Midbrain (tissue), 1 donor: ENCODE measurements at regions not wholly inside any gene's neighbourhood (a gene's known extent, or its start where the extent isn't known, plus 50 kb on each side); places are given as distances from the start of the nearest gene placed in this dataset.
"Not testable (repeated sequence)": the region's sequence is repeated elsewhere in the genome, so short reads cannot be mapped to it uniquely, and the experiment has no call there.

Experiments used
- DNase-seq: peaks from one replicate; lab custom pipeline; 2025; lab: John Stamatoyannopoulos, UW

GRCh38 chr15:62323353-62323890 is 158.3 kb upstream of the C2CD4B start:
- DNase-seq = no peak

GRCh38 chr15:62324382-62324781 is 159.3 kb upstream of the C2CD4B start:
- no peak for DNase-seq

- DNase-seq = no peak
Observed at GRCh38 chr15:62325597-62325996, 160.5 kb upstream of the C2CD4B start.

- DNase-seq = no peak
Observed at GRCh38 chr15:62326460-62327011, 161.5 kb upstream of the C2CD4B start.

DNA sequence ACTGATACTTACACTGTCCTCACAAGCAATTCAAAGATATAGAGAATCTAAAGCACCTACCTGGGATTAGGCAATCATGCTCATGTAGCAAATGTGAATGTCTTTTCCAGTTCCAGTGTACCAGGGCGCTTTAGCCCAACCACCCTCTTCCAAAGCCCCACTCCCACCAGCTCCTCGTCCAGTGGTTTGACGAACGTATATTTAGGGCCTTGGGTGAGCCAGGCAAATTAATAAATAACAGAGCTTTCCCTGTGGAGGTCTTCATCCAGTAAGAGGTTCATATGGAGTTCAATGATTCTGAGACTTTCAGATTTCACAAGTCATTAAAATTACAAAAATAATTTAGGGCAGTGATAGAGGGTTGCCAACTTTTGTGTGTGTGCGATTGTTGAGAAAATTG is 162.3 kb upstream of the C2CD4B start:
- no peak for DNase-seq

DNA sequence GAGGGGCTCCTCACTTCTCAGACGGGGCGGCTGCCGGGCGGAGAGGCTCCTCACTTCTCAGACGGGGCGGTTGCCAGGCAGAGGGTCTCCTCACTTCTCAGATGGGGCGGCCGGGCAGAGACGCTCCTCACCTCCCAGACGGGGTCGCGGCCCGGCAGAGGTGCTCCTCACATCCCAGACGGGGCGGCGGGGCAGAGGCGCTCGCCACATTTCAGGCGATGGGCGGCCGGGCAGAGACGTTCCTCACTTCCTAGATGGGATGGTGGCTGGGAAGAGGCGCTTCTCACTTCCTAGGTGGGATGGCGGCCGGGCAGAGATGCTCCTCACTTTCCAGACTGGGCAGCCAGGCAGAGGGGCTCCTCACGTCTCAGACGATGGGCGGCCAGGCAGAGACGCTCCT is 167.4 kb upstream of the C2CD4B start:
- not testable (repeated sequence) for DNase-seq

DNA sequence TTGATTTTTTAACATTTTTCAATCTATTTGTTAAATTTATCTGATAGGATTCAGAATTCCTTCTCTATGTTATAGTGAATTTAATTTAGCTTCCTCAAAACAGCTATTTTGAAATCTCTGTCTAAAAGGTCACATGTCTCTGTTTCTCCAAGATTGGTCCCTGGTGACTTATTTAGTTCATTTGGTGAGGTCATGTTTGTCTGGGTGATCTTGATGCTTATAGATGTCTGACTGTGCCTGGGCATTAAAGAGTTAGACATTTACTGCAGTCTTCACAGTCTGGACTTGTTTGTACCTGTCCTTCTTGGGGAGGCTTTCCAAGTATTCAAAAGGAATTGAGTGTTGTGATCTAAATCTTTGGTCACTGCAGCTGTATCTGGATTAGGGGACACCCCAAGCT is 169.5 kb upstream of the C2CD4B start:
- no peak for DNase-seq

DNA sequence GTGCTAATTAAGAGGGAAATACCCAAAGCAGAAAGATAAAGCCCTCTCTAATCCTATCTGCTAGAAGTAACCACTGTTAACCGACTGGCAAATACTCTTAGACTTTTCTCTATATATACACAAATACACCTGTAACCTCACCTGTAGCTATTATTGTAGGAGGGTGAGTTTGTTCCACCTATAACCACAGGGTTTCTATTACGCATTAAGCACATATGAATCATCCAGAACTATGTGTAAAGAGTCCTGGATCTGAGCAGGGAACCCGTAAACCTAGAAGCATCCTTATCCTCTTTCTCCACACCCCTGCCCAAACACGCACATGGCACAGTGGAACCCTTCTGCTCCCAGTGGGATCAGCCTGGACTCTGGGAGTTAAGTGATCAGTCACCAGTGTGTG is 172.8 kb upstream of the C2CD4B start:
- DNase-seq = no peak

DNA sequence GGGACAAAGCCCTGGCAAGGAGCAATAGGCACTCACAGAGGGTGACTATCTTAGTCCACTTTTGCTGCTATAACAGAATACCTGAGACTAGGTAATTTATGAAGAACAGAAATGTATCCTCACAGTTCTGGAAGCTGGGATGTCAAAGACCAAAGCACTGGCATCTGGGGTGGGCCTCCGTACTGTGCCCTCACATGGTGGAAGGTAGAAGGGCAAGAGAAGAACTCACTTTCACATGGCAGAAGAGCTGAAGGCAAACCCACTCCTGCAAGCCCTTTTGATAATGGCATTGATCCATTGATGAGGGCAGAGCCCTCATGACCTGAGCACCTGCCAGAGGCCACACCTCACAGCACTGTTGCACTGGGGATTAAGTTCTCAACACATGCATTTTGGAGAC is 173.4 kb upstream of the C2CD4B start:
- no peak for DNase-seq

GRCh38 chr15:62342959-62343358 is 177.9 kb upstream of the C2CD4B start:
- no peak for DNase-seq

DNA sequence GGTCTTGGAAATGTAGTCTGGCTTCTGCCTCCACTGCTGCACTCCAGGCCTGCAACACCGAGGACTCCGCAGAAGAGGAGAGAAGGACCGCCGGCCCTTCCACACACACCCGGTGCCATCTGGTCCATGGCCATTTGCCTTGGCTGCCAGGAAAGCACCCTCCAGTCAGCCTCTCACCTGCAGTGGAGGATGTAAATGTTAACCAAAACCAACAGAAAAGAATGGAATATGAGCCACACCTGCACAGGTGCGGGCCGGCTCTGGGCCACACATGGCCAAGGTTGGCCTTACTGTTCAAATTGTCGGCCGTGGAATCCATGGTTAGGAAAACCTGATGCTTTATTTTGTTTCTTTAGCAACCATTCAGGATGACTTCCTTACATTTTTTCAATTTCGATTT is 178.3 kb upstream of the C2CD4B start:
- no peak for DNase-seq

DNA sequence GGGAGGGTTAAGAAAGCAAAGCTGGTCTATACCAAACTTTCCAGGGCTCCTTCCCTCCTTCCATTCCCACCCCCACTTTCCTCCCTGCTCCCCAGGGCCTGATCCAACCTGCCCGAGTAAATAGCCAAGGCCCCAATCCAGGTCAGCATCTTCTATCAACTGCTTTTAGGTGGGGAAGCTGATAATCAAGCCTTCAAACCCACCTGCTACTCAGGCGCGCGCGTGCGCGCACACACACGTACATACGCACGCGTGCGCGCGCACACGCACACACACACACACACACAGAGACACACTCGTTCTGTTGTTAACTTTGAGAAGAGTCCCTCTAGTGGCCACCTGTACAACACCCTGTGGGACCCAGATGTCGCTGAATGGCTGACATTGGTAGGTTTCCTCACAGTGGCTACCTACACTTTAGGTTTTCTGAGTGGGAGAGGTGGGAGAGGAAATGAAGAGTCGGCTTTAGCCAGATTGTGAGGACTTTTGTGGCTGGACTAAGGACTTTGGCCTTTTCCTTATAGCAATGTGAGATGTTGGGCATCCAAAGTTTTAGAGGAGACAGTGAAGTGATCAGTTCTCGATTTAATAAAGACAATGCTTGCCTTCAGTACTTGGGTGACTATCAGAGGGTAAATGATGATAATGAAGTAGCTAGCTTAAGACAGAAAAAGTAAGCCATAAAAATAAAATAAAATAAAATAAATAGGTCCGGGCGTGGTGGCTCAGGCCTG is 179.9 kb upstream of the C2CD4B start:
- DNase-seq = no peak

GRCh38 chr15:62346168-62346567 is 181.1 kb upstream of the C2CD4B start:
- DNase-seq = no peak

- no peak for DNase-seq
Observed at GRCh38 chr15:62348118-62348517, 183.0 kb upstream of the C2CD4B start.

GRCh38 chr15:62348623-62349022 is 183.5 kb upstream of the C2CD4B start:
- no peak for DNase-seq

DNA sequence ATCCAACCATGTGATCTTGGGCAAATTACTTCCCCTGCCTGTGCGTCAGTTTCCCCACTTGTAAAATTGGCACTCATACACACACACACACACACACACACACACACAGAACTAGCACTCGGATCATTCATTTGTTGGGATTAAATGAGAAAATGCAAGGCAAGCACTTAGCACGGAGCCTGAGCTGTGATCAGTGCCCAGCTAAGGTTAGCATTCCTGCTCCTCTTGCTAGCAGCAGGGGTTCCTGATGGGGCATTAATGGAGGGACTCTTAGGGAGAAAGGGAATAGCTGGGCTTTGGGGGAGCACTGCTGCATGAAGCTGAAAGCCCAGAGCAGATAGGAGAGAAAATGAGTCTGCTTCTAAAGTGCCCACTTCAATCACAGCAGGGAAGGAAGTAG is 187.7 kb upstream of the C2CD4B start:
- DNase-seq = no peak

DNA sequence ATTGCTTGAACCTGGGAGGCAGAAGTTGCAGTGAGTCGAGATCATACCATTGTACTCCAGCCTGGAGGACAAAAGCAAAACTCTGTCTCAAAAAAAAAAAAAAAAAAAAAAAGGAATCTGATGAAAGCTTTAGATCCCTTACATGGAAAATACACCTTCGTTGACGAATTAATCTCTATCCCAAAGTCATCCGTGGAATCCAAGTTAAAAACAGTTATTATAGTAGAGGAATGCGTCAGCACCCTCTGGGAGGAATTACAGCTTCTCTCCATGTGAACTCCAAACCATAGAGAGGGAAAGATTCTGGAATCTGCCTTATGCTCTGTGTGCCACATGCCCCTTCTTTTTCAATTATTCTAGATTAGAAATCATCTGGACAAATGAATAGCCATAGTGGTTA is 192.3 kb upstream of the C2CD4B start:
- no peak for DNase-seq

DNA sequence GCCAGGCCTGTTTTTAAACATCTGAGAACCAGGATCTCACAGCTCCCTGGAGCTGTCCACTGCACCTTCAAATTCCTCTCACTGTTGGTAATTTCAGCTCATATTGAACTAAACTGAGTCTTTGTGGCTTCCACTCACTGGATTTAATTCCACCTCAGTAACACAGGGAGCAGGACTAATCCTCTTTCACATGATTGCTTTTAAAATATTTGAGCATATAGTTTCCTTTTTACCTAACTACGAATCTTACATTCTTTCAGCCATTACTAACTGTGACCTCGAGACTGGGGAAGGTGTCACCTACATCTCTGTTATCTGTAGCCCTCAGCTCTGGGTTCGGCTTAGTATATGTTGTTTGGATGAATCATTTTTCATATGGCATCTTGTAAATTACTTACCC is 194.3 kb upstream of the C2CD4B start:
- DNase-seq = no peak

GRCh38 chr15:62360332-62361097 is 195.4 kb upstream of the C2CD4B start:
- DNase-seq = no peak

- DNase-seq = no peak
Observed at GRCh38 chr15:62362144-62362543, 197.1 kb upstream of the C2CD4B start.

GRCh38 chr15:62362608-62363007 is 197.5 kb upstream of the C2CD4B start:
- no peak for DNase-seq

- no peak for DNase-seq
Observed at GRCh38 chr15:62363913-62364312, 198.8 kb upstream of the C2CD4B start.

GRCh38 chr15:62365795-62366442 is 200.8 kb upstream of the C2CD4B start:
- no peak for DNase-seq
